ENCODE measurements at regions not wholly inside any gene's neighbourhood (a gene's known extent, or its start where the extent isn't known, plus 50 kb on each side); places are given as distances from the start of the nearest gene placed in this dataset.
"Not testable (repeated sequence)": the region's sequence is repeated elsewhere in the genome, so short reads cannot be mapped to it uniquely, and the experiment has no call there.

GRCh38 chr13:81596224-81596753, 1255.4 kb upstream of the SPRY2 start:
- DNase-seq = no peak

DNA sequence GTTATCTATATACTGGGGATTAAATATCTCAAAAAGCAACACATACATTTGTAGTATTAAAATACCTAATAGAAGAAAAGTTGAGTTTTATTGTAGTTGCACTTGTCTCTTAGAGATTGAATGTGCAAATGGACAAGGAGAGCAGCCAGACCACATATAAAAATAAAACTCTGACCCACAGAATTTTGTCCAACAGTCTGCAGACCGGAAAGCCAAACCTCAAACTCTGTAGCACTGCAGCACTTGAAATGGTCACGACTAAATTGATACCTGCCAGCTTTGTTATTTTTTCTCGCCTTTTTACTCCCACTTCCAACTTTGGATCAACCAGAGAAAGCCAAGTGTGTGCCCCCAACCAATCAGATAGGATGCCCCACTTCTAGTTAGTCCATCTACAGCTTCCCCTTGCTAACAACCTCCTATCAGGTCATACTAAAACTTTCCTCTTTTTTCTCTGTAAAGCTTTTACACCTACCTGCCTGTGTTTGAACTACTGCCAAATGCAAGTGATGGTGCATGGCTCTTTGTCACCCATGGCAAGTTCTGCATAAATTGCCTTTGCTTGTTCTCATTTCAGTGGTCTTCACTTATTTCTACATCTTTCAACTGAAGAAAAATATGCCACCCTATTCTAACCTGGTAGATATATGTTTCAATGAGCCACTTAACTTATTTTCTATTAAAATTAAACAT, 1250.7 kb upstream of the SPRY2 start:
- no peak for DNase-seq

DNA sequence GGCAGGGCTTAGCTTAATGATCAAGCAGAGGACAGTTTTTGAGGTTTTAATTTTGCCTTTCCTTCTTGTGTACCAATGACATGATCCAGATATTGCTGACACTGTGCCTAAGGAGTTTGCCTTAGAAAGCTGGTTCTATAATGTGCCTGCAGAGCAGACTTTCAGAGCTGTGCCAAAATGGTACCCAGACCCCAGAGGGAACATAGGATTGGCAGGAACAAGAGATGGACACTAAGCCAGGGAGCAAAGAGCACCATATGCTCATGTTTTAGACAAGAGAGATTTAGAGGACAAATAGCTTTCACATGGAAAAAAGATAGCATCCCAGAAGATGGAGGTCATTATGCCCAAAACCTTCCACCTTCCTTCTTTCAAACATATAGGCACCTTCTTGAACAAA, 1241.5 kb upstream of the SPRY2 start:
- DNase-seq = no peak

DNA sequence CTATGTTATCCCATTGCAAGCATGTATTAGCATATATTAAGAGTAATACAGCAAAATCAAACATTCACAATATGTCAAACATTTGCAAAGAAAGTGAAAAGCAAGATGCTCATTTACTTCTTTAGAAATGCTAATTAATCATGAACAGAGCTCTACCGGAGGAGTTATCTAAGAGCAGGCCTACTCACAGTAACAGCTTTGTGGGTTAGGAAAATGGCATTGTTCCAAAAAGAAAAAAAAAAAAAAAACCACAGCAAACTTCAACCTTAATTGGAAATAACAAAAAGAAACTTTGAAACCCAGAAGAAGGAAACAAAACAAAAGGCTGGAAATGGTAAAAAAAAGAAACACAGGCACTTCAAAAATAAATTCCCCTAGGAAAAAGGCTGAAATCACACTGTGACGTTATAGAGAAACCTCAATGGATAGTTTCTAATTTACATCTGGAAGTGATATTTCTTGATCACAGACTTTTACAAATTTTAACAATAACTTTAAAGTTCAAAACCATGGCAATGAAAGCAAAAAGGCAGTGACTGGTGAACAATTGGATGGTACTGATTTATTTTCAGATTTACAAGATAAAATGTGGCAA, 1236.8 kb upstream of the SPRY2 start:
- no peak for DNase-seq

DNA sequence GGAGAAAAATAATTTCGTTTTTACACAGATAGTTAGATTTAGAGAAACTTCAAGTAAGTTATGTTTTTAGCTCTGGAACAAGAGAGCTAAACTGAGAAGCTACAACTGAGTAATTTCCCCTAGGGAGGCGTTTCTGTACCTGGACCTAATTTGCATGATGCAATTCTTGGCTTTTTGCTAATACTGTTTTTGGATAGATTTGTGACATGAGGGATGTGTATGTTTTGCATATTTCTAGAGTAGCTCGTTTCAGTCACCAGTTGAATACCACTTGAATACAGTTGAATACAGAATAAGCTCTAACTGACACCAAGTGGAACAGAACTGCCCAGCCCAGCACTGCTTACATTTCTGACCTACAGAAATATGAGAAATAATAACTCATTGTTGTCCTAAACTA, 1227.9 kb upstream of the SPRY2 start:
- no peak for DNase-seq

DNA sequence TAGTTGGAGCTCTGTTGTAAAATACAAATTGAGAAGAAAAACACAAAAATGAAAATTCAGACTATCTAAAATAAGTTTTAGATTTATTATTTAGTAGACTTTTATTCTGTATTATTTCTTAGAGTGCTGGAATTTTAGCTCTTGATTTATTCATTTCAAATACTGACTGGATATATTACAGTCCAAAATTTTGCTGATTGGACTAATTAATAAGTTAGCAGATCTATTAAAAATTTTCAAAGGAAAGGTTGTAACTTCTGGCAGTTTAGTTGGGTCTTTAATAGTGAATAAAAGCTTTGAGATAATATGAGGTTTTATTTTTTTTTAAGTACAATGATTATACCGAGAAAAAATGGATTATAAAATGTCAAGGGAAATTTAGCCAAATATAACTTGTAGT, 1224.9 kb upstream of the SPRY2 start:
- no peak for DNase-seq

DNA sequence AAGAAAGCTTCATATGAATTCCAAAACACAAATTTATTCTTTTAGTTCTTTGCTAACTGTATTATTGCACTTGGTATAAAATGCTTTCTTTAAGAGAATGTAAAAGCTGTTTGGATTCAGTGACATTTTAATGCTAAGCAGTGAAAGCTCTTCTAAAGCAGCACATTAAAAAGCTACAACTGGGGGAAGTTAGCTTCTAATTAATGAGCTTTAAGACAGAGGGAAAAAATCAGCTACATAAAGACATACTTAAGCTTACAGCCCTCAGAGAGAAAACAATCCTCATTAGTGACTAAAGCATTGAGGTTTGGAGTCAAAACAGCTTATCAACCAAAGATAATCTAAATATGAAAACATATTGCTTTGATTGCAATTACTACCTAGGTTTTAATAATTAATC, 1222.2 kb upstream of the SPRY2 start:
- no peak for DNase-seq

GRCh38 chr13:81562598-81562997, 1221.7 kb upstream of the SPRY2 start:
- no peak for DNase-seq

DNA sequence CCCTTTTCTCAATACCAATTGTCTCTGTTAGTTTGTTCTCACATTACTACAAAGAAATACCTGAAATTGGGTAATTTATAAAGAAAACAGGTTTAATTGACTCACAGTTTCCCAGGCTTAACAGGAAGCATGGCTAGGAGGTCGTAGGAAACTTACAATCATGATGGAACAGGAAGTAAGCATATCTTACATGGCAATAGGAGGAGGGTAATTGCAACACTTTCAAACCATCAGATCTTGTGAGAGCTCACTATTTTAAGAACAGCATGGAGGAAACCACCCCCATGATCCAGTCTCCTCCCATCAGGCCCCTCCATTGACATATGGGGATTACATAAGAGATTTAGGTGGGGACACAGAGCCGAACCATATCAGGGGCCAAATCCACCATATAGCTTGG, 1210.1 kb upstream of the SPRY2 start:
- no peak for DNase-seq

- not testable (repeated sequence) for DNase-seq
Observed at GRCh38 chr13:81546294-81546693, 1205.4 kb upstream of the SPRY2 start.

- DNase-seq = no peak
Observed at GRCh38 chr13:81540777-81541176, 1199.9 kb upstream of the SPRY2 start.

- no peak for DNase-seq
Observed at GRCh38 chr13:81539643-81540150, 1198.8 kb upstream of the SPRY2 start.

GRCh38 chr13:81498969-81499368, 1158.0 kb upstream of the SPRY2 start:
- DNase-seq = no peak

DNA sequence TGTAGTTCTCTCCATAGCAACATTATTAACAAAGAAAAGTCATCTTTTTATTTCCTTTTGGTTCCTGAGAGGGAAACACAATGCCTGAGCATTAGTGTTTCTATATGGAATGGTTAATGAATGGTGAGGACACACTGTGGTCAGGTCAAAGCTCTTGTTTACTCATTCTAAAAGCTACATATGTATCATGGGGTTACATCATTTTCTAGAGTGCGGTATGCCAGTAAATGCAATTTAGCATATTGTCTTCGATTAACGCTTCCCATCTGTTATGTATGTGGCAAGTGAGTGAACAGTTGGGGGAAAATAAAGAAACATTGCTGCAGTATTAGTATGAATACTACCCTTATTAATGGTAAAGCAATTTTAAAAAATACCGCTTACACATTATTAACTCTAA, 1152.2 kb upstream of the SPRY2 start:
- no peak for DNase-seq

DNA sequence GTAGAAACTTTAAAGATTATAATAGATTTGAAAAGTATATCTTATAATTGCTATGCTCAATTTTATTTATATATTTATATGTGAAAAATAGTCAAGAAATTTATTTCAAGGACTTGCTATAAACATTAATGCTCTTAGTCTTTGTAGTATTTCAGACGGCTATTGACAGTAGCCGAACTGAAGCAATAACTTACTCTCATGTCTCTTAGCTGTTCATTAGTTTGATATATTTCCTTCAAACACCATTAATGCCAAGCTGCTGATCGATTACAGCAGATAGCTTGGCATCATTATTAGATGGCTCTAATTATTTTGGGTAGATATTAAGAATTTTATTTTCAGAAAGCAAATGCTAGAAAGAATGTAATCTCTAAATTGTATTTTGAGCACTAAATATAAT, 1151.5 kb upstream of the SPRY2 start:
- DNase-seq = no peak

- no peak for DNase-seq
Observed at GRCh38 chr13:81488021-81488420, 1147.1 kb upstream of the SPRY2 start.

DNA sequence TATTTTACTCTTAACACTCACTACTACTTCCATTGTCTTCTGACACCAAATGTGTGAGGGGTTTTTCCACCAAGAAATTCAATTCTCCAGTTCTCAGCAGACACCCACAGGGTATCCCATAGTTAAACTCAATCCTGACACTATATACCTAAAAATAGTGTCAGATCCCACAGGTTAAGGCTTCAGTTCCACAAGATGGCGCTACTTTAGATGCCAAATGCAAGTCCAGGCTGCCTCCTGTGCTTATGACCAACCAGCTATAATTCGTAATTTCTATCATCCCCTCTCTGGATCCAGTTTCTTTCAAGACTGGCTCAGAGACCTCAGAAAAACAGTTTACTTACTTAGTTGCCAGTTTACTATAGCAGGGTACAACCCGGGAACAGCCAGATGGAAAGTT, 1146.2 kb upstream of the SPRY2 start:
- peak; percentile 43 for DNase-seq

DNA sequence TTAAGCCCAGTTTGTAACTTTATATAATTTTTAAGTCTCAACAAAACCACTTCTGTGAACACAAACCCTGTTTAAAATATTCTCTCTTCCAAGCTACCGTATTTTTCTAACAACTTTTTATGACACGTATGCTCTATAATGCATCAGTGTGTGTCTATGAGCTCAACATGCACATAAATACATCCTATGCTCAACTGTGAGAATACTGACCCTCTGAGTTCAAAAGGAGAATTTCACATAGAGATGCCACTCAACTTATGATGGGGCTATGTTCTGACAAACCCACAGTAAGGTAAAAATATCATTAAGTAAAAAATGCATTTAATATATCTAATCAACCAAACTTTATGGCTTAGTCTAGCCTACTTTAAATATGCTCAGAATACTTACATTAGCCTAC, 1139.7 kb upstream of the SPRY2 start:
- DNase-seq = peak; percentile 53

GRCh38 chr13:81473366-81473899, 1132.5 kb upstream of the SPRY2 start:
- no peak for DNase-seq

GRCh38 chr13:81458170-81458569, 1117.2 kb upstream of the SPRY2 start:
- no peak for DNase-seq

GRCh38 chr13:81446441-81446840, 1105.5 kb upstream of the SPRY2 start:
- DNase-seq = no peak

DNA sequence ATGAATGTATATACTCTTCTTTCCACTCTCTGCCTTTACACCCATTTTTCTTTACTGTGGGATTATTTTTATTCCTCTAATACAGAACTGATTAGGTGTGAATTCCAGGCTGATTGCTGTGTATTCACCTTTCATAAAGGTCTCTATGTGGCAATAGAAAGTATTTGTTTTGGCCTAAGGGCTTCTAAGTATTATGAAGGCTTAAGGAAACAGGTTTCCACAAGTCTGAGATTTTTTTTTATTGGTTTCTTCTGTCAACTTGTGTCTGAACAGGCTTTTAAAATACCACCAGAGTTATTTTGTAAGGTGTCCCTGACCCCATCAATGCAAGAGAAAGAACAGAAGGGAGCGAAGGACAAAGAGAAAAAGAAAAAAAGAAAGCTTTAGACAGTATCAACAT, 1102.0 kb upstream of the SPRY2 start:
- no peak for DNase-seq

- no peak for DNase-seq
Observed at GRCh38 chr13:81425286-81425685, 1084.4 kb upstream of the SPRY2 start.

DNA sequence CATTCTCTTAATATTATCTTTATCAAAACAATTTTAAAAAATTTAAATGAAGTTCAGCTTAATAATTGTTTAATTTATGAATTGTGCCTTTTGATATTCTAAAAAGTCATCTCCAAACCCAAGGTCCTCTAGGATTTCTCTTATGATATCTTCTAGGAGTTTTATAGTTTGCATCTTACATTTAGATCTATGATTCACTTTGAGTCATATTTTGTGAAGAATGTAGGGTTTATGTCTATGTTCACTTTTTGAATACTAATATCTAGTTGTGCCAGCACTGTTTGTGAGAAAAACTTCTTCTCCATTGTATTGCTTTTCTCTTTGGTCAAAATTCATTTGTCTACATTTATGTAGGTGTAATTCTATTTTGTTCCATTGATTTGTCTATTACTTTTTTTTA, 1068.4 kb upstream of the SPRY2 start:
- no peak for DNase-seq
